ENCODE measurements at regions not wholly inside any gene's neighbourhood (a gene's known extent, or its start where the extent isn't known, plus 50 kb on each side); places are given as distances from the start of the nearest gene placed in this dataset.
"Not testable (repeated sequence)": the region's sequence is repeated elsewhere in the genome, so short reads cannot be mapped to it uniquely, and the experiment has no call there.

GRCh38 chr12:17579205-17580026, 510.6 kb downstream of the RERGL start:
- TF ChIP-seq, protein P1, sequence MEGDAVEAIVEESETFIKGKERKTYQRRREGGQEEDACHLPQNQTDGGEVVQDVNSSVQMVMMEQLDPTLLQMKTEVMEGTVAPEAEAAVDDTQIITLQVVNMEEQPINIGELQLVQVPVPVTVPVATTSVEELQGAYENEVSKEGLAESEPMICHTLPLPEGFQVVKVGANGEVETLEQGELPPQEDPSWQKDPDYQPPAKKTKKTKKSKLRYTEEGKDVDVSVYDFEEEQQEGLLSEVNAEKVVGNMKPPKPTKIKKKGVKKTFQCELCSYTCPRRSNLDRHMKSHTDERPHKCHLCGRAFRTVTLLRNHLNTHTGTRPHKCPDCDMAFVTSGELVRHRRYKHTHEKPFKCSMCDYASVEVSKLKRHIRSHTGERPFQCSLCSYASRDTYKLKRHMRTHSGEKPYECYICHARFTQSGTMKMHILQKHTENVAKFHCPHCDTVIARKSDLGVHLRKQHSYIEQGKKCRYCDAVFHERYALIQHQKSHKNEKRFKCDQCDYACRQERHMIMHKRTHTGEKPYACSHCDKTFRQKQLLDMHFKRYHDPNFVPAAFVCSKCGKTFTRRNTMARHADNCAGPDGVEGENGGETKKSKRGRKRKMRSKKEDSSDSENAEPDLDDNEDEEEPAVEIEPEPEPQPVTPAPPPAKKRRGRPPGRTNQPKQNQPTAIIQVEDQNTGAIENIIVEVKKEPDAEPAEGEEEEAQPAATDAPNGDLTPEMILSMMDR (IDR thresholded peaks at IDR 0.05; ENCODE audit: unreplicated experiment) = no peak
- Mint-ChIP-seq H3K36me3 (no peaks in the 10 kb centered on the region), H3K27me3 (ENCODE audit: low read depth) (no peaks in the 10 kb centered on the region), H3K4me3 (no peak overlapping the region), H3K4me1 (no peaks in the 10 kb centered on the region), H3K9me3 (no peaks in the 10 kb centered on the region), H3K27ac (no peak overlapping the region)
- no peak for DNase-seq (ENCODE audit: low spot score in 2 of 2, unreplicated experiment in 2 of 2)

GRCh38 chr12:17577405-17577804, 512.6 kb downstream of the RERGL start:
- Mint-ChIP-seq H3K9me3 (no peaks in the 10 kb centered on the region), H3K4me3 (no peak overlapping the region), H3K27me3 (ENCODE audit: low read depth) (no peaks in the 10 kb centered on the region), H3K36me3 (no peaks in the 10 kb centered on the region), H3K27ac (no peak overlapping the region), H3K4me1 (no peaks in the 10 kb centered on the region)
- TF ChIP-seq, protein P1 (IDR thresholded peaks at IDR 0.05; ENCODE audit: unreplicated experiment) = no peak
- DNase-seq (ENCODE audit: low spot score in 2 of 2, unreplicated experiment in 2 of 2) = no peak

GRCh38 chr12:17572250-17572649, 517.7 kb downstream of the RERGL start:
- Mint-ChIP-seq H3K4me1 (no peaks in the 10 kb centered on the region), H3K9me3 (no peaks in the 10 kb centered on the region), H3K27me3 (ENCODE audit: low read depth) (no peaks in the 10 kb centered on the region), H3K36me3 (no peaks in the 10 kb centered on the region), H3K27ac (no peak overlapping the region), H3K4me3 (no peak overlapping the region)
- DNase-seq (ENCODE audit: low spot score in 2 of 2, unreplicated experiment in 2 of 2) = no peak
- TF ChIP-seq, protein P1 (IDR thresholded peaks at IDR 0.05; ENCODE audit: unreplicated experiment) = no peak

DNA sequence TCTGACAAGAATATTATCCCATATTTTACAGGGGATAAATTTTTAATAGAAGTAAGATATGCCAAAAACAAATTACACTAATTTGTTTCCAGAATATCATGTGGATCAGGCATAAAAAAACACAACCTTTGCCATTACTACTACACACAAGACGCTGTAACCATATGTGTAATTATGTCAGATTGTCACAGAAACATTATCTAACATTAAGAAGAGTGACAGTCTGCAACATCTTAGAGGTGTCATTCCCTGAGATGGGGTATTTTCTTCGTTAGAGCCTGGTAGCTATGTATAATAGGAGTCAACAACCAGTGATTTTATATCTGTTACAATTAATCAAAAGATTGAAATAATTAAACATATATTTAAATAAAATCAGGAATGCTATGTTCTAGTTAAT, 518.9 kb downstream of the RERGL start:
- no peaks in the 10 kb centered on the region for H3K36me3 Mint-ChIP-seq
- H3K4me3 Mint-ChIP-seq = no peak overlapping the region
- no peaks in the 10 kb centered on the region for H3K4me1 Mint-ChIP-seq
- H3K27me3 Mint-ChIP-seq (ENCODE audit: low read depth) = no peaks in the 10 kb centered on the region
- no peak for DNase-seq (ENCODE audit: low spot score in 2 of 2, unreplicated experiment in 2 of 2)
- no peak overlapping the region for H3K27ac Mint-ChIP-seq
- H3K9me3 Mint-ChIP-seq = no peaks in the 10 kb centered on the region
- TF ChIP-seq, protein P1 (IDR thresholded peaks at IDR 0.05; ENCODE audit: unreplicated experiment) = no peak

DNA sequence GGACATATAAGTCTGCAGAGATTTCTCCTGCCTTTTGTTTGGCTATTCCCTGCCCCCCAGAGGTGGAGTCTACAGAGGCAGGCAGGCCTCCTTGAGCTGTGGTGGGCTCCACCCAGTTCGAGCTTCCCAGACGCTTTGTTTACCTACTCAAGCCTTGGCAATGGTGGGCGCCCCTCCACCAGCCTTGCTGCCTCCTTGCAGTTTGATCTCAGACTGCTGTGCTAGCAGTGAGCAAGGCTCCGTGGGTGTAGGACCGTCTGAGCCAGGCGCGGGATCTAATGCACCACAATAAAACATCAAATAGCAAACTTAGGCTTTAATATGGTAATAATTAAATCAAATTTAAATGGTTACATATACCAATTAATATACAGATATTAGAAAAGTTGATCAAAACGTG, 525.4 kb downstream of the RERGL start:
- not testable (repeated sequence) for H3K27me3 Mint-ChIP-seq (ENCODE audit: low read depth); H3K36me3 Mint-ChIP-seq; H3K27ac Mint-ChIP-seq; H3K4me3 Mint-ChIP-seq; DNase-seq (ENCODE audit: low spot score in 2 of 2, unreplicated experiment in 2 of 2); H3K4me1 Mint-ChIP-seq
- H3K9me3 Mint-ChIP-seq = peaks cover 29% of the 10 kb centered on the region

DNA sequence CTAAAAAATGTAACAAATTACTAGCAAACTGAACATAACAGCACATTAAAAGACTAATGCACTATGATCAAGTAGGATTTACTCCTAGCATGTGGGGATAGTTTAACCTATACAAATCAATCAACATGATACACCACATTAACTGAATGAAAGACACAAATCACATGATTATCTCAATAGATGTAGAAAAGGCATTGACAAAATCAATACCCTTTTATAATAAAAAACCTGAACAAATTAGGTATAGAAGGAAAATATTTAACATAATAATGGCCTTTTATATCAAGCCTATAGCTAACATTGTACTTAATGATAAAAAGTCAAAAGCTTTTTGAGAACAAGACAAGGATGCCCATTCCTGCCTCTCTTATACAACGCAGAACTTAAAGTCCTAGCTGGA, 540.0 kb downstream of the RERGL start:
- peaks cover 20% of the 10 kb centered on the region for H3K9me3 Mint-ChIP-seq

More for the DNA sequence above, 540.0 kb downstream of the RERGL start:
- Mint-ChIP-seq H3K4me1 (no peaks in the 10 kb centered on the region), H3K27me3 (ENCODE audit: low read depth) (no peaks in the 10 kb centered on the region), H3K4me3 (no peak overlapping the region), H3K27ac (no peak overlapping the region), H3K36me3 (no peaks in the 10 kb centered on the region)
- no peak for DNase-seq (ENCODE audit: low spot score in 2 of 2, unreplicated experiment in 2 of 2)
- TF ChIP-seq, protein P1 (IDR thresholded peaks at IDR 0.05; ENCODE audit: unreplicated experiment) = no peak

Data from mesothelial cell of epicardium (in vitro differentiated cells).